ENCODE measurements at regions not wholly inside any gene's neighbourhood (a gene's known extent, or its start where the extent isn't known, plus 50 kb on each side); places are given as distances from the start of the nearest gene placed in this dataset.
"Not testable (repeated sequence)": the region's sequence is repeated elsewhere in the genome, so short reads cannot be mapped to it uniquely, and the experiment has no call there.

DNA sequence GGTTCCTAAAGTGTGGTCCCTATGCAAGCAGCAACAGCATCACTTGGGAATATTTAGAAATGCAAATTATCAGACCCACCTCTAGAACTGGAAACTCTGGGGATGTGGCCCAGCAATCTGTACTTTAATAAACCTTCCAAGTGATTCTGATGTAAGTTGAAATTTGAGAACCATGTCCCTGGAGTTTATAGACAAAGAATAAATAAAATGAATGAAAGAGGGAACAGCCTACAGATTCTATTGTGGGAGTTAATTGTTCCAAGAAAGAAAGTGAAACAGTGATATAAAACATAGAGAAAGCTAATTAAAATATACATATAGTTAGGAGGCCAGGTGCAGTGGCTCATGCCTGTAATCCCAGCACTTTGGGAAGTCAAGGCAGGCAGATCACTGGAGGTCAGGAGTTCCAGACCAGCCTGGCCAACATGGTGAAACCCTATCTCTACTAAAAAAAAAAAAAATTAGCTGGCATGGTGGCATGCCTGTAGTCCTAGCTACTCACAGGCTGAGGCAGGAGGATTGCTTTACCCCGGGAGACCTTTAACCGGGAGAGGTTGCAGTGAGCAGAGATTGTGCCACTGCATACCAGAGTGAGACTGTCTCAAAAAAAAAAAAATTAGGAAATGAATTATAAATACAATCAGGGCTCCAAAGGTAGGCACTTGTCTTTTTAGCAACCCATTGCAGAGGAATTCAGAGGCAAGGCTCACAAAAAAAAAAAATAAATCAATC is 507.5 kb downstream of the NAV3 start:
- DNase-seq = peak; percentile 68

GRCh38 chr12:78340406-78340805 is 509.7 kb downstream of the NAV3 start:
- no peak for DNase-seq

GRCh38 chr12:78343657-78344056 is 513.0 kb downstream of the NAV3 start:
- DNase-seq = no peak

- DNase-seq = no peak
These were observed 505.1 kb upstream of the SYT1 start for GRCh38 chr12:78359520-78359919.

DNA sequence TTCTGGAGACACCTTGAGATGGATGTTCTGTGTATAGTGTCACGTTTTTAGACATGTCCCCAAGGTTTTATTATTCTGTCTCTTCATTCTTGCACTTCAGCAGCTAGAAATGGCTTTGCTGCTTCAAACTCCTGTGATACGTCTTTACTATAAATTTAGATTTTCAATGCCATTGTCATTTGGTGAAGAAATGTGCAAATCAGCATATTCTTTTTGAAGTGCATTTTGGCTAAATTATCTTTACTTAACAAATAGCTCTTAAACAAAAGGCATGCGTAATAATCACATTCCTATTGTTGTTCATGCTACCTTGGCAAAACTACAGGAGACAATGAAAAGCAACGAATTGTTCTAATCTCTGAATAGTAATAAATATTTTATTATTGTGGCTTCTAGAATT is 502.9 kb upstream of the SYT1 start:
- DNase-seq = no peak

- no peak for DNase-seq
These were observed 493.3 kb upstream of the SYT1 start for GRCh38 chr12:78371284-78371683.

- DNase-seq = peak; percentile 86
These were observed 489.1 kb upstream of the SYT1 start for GRCh38 chr12:78375461-78375860.

DNA sequence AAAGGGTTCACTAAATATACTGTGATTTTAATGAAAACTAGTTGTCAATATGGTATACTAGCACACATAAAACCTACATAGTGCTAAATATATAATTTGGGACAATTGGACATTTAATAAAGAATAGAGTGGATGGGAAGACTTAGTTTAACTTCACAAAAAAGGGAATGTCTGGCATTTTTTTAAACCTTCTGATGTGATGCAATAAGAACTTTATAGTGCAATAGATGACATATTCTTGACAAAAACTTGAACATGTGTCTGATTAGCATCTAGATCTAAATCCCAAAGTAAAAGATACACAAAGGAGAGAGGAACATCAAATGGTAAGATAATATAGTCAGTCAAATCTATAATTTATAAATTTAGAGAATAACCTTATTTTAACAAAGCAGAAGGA is 488.3 kb upstream of the SYT1 start:
- peak; percentile 12 for DNase-seq

DNA sequence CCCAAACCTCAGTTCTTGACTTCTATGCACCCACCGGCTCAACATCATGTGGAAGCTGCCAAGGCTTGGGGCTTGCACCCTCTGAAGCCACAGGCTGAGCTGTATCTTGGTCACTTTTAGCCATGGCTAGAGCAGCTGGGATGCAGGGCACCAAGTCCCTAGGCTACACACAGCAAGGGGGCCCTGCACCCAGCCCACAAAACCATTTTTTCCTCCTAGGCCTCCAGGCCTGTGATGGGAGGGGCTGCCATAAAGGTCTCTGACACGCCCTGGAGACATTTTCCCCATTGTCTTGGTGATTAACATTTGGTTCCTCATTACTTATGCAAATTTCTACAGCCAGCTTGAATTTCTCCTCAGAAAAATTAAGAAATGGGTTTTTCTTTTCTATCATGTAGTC is 485.5 kb upstream of the SYT1 start:
- not testable (repeated sequence) for DNase-seq

DNA sequence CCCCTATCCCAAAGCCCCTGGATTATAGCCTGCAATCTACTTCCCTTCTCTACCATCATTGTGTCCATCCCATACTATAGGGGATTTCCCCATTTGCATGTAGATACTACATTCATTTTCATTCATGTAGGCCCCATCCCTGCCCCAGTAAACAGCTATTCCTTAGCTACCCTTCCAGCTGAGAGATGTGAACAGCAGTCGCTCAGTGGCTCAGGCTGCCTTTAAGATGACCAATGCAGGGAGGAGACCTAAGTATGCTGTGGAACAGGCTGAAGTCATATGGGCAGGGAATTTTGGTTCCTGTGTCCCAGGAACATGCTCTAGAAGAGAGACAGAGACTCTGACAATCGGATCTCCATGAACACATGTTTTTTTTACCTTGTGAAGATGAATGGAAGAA is 481.2 kb upstream of the SYT1 start:
- no peak for DNase-seq

DNA sequence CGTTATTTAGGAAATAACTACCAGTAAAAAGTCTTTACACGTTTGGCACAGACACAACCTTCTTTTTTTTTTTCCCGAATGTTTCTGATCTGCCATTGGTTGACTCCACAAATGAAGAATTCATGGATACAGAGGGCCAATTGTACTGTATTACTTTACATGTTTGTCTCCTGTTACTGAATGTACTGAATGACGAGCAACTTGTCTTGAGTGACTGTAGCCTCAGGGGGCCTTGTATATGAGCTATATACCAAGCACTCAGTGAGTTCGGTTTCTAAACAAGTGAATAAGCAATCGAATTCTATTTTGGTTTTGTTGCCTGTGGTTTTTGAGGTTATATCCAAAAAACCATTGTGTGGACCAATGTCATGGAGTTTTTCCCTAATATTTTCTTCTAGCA is 480.0 kb upstream of the SYT1 start:
- DNase-seq = no peak

DNA sequence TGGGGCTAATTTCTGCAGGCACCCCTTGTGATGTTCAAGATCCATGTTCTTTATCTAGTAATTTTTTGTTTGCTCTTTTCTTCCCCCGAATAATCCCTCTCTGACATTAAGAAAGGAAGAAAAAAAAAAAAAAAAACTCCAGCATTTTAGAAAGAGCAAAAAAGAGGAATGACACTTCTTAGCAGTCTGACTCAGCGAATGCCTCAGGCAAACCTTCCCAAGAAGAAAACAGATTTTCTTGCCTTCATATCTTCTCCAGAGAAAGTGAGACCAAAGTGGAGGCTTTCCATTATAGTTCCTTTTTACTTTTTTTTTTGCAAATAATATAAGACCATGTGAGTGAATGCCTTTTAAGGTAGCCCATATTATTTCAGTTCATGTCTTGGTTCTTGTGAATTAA is 479.0 kb upstream of the SYT1 start:
- DNase-seq = no peak

- peak; percentile 45 for DNase-seq
These were observed 477.7 kb upstream of the SYT1 start for GRCh38 chr12:78386871-78387270.

DNA sequence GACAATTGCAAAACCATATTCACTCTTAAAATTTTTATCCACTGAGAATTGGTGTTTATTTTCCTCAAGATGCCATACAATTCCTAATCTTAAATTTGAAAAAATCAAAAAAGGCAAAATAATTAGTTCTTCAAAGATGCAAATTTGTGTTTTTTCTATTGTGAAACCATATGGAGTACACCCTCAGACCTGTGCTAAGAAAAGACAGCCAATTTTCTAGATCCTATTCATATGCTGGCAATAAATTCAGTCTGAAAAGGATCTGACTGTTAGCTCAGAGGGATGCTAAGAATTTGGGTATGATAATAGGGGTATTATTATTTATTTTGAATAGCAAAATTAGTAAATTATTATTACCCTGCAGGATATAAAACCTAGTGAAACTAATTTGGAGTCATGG is 476.9 kb upstream of the SYT1 start:
- no peak for DNase-seq

DNA sequence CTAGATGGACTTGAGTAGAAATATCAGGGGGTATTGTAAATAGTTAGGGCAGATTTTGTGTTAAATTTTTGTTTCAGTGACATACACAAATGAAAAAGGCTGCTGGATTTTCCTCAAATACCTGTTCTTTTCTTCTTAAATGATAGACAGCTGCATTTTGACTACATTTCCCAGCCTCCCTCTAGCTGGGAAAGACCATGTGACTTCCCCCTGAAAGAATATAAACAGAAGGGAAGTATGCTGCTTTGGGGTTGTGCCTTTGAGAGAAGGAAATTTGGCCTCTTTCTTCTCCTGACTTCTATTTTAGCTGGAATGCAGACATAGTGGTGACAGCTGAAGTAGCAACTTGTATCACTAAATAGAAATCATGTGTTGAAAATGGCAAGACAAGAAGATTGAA is 476.1 kb upstream of the SYT1 start:
- DNase-seq = peak; percentile 19

DNA sequence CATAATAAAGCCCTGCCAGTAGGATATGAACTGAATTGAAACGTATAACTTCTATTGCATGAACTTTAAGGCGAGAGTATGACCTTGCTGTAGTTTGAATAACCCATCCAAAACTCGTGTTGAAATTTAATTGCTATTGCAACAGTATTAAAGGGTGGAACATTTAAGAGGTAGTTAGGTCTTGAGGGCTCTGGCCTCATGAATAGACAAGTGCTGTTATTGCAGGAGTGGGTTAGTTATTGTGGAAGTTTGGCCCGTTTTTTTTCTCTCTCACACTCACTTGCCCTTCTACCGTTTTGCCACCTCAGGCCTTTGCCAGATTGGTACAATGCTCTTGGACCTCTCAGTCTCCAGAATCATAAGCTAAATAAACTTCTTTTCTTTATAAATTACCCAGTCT is 473.7 kb upstream of the SYT1 start:
- DNase-seq = no peak

- peak; percentile 78 for DNase-seq
These were observed 471.7 kb upstream of the SYT1 start for GRCh38 chr12:78392918-78393317.

DNA sequence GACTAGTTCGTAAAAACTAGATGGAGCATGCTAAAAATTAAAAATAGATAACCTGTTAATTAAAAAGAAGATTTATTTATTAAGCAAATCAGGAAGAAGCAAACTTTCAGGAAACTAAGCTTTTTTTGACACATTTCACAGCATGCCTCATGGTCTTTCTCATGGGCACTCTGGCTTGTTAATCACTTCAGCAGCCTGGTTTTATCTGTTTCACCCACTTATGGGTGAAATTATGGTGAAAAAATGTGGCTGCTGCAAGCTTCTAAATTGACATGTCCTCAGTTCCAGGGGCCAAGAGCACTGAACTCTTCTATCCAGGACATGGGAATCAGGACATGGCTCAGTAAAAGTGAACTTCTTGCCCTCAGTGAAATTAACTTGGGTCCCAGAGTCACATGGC is 468.6 kb upstream of the SYT1 start:
- DNase-seq = no peak

DNA sequence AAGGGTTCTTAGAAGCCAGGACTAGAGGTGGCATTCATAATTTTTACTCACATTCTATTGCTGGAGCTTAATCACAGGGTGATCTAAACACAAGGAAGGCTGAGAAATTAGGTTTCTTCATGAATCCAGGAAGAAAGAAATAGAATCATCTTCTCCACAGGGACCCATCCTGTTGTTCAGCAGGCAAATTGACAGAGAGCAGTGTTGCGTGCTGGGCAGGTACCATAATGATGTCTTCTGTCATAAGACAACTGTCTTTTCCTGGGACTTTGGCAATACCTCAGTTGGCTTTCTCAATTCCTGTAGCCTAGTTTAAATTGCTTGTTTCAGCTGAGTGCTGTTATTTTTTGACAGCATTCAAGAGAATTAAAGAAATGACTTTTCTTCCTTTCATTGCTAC is 468.0 kb upstream of the SYT1 start:
- DNase-seq = no peak

GRCh38 chr12:78398750-78399149 is 465.8 kb upstream of the SYT1 start:
- DNase-seq = no peak

GRCh38 chr12:78402366-78403134 is 462.0 kb upstream of the SYT1 start:
- peak; percentile 64 for DNase-seq

- DNase-seq = no peak
These were observed 461.4 kb upstream of the SYT1 start for GRCh38 chr12:78403136-78403535.

DNA sequence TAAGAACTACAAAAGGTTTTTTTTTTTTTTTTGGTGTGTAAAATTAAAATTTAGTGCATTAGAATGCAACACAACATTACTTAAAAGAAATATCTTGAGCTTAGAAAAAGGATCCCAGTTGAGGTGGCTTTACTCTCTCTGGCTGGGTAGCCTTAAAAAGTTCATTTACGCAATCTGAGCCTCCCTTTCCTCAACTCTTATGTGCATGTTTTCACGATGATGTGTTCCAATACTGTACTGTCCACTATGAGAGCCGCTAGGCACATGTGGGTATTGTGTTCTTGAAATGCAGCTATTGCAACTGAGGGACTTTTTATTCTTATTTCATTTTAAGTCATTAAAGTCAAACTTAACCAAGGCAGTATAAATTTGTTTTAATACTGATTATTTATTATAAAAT is 460.9 kb upstream of the SYT1 start:
- DNase-seq = no peak

DNA sequence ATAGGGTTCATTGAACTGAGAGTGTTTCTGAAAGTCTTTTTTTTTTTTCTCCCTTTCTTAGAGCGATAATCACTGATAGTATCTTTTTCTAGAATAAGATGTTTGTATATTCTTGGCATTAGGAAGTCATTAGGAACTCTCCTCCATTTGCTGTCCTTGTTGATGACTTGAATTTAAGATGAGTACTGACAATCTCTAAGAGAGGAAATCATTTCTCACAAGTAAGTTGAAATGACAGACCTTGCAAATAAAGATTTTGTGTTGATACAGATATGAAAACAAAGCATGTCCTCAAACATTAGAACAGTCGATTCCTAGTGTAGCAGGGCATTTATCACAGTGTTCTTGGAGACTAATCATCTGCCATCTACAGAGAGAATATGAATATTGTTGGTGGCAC is 458.4 kb upstream of the SYT1 start:
- DNase-seq = no peak

DNA sequence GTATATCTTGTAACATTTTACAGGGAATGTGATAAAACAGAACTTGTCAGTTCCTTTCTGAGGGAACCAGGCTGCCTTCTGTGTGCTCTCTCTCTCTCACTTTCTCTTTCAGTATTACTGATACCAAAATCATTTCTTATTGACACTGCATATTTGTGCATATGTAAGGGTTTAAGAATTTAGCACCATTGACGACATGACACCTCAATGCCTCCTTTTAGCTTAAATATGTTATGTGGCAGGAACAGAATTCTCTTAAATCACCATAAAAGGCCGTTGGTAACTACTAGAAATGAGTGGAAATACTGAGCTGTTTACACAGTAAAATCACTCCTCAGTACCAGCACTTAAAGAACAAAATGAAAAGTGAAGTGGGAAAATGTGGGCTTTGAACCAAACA is 457.7 kb upstream of the SYT1 start:
- no peak for DNase-seq
